K562 (cell line): ENCODE measurements at regions not wholly inside any gene's neighbourhood (a gene's known extent, or its start where the extent isn't known, plus 50 kb on each side); places are given as distances from the start of the nearest gene placed in this dataset.

ENCODE experiments used
- ATAC-seq: fragments of 200-7000 bp; cut with Tn5 transposase; 3 replicates; pipeline ENCODE4 v1.9.1; 2020; ENCODE audit warnings: moderate library complexity
- BruUV-seq: library from RNA; stranded (reverse); fragments of 400-500 nt; replicated peaks from 2 replicates; lab custom pipeline; 2021; lab: Mats Ljungman, UMichigan
- CTCF ChIA-PET: fragments of 300-600 bp; formaldehyde crosslinking; extraction: SDS; loops from one replicate; lab custom pipeline; 2021; ENCODE audit warnings: low intra/inter-chr PET ratio; lab: Yijun Ruan, JAX
- POLR2A ChIA-PET: fragments of 300-600, 350-650 bp; sonication (Branson Sonifier 250); formaldehyde crosslinking; extraction: SDS; loops from one replicate; lab custom pipeline; 2021; ENCODE audit warnings: antibody characterized with exemption, inconsistent platforms; lab: Yijun Ruan, JAX
- DNase-seq, 4 experiments: peaks; one replicate each; pipeline versions ENCODE4 v3.0.0 to v3.0.0-alpha.2; 2011 to 2018; ENCODE audit warnings: low spot score in 3 of 4, mixed read lengths in 3 of 4; ENCODE audit errors: extremely low read depth in 1 of 4
- FAIRE-seq: peaks from 2 replicates; lab custom pipeline; 2011; peaks lifted over from hg19 to GRCh38; lab: Jason Lieb, UNC
- H2AFZ ChIP-seq: 2 replicates; pipeline ENCODE4 v1.6.0; 2011; ENCODE audit warnings: low read depth, low read length, control low read depth, inconsistent platforms
- H3K27ac ChIP-seq: fragments of 200-600 bp; 3 replicates; pipeline ENCODE4 v1.8.0; 2011; ENCODE audit warnings: low read depth, mild to moderate bottlenecking, control low read depth, inconsistent platforms, low read length, moderate library complexity, mixed read lengths; ENCODE audit errors: extremely low read depth
- H3K27me3 ChIP-seq, 2 experiments: fragments of 300-600 bp in 1 of 2; 2 replicates in 1 of 2; 3 replicates in 1 of 2; pipeline versions ENCODE4 v1.6.0 to v1.8.0; 2011; ENCODE audit warnings: inconsistent platforms in 2 of 2, low read length in 2 of 2, mild to moderate bottlenecking in 1 of 2, mixed read lengths in 1 of 2, moderate library complexity in 1 of 2; ENCODE audit not compliant: control insufficient read depth in 2 of 2, insufficient read depth in 2 of 2
- H3K36me3 ChIP-seq: fragments of 300-600 bp; 3 replicates; pipeline ENCODE4 v1.8.0; 2011; ENCODE audit warnings: mild to moderate bottlenecking, low read length, inconsistent platforms; ENCODE audit not compliant: control insufficient read depth, insufficient read depth
- H3K4me1 ChIP-seq, 2 experiments: fragments of 200-600 bp in 1 of 2; replicated peaks in 1 of 2; 2 replicates in 1 of 2; 3 replicates in 1 of 2; pipeline versions ENCODE4 v1.5.1 to v1.8.0; 2011; ENCODE audit warnings: inconsistent platforms in 2 of 2, low read length in 2 of 2, mild to moderate bottlenecking in 1 of 2, mixed read lengths in 1 of 2, moderate library complexity in 1 of 2; ENCODE audit not compliant: control insufficient read depth in 2 of 2, insufficient read depth in 2 of 2
- H3K4me2 ChIP-seq: 2 replicates; pipeline ENCODE4 v1.6.1; 2011; ENCODE audit warnings: low read length, control low read depth, inconsistent platforms, mixed read lengths; ENCODE audit not compliant: insufficient read depth
- H3K4me3 ChIP-seq: fragments of 200-600 bp; sonication (generic), shearing (Covaris generic); 2 replicates; pipeline ENCODE4 v1.5.1; 2016; ENCODE audit warnings: control low read depth, inconsistent platforms
- H3K79me2 ChIP-seq: fragments of 200-600 bp; 3 replicates; pipeline ENCODE4 v1.8.0; 2011; ENCODE audit warnings: low read length, inconsistent platforms; ENCODE audit not compliant: control insufficient read depth, insufficient read depth
- H3K9ac ChIP-seq, 2 experiments: 2 replicates each; pipeline versions ENCODE4 v1.6.0 to v1.6.1; 2011; ENCODE audit warnings: low read depth in 2 of 2, low read length in 2 of 2, control low read depth in 1 of 2, inconsistent platforms in 1 of 2, mild to moderate bottlenecking in 1 of 2, mixed read lengths in 1 of 2; ENCODE audit not compliant: insufficient read depth in 1 of 2
- H3K9me1 ChIP-seq: one replicate; pipeline ENCODE4 v1.6.0; 2011; ENCODE audit warnings: inconsistent platforms, mild to moderate bottlenecking, low read length, moderate library complexity; ENCODE audit not compliant: control insufficient read depth, insufficient read depth
- H3K9me3 ChIP-seq: replicated peaks from 2 replicates; pipeline ENCODE4 v1.5.1; 2011; ENCODE audit warnings: low read depth, low read length, inconsistent platforms; ENCODE audit not compliant: control insufficient read depth, insufficient read depth
- H4K20me1 ChIP-seq: replicated peaks from 2 replicates; pipeline ENCODE4 v1.6.1; 2011; ENCODE audit warnings: low read length, inconsistent platforms, mixed read lengths; ENCODE audit not compliant: control insufficient read depth, insufficient read depth
- CEBPB ChIP-seq: fragments of 450-650 bp; IDR thresholded peaks from 2 replicates; pipeline ENCODE4 v1.6.1; 2016; ENCODE audit warnings: missing genetic modification characterization, missing compliant biosample characterization
- FOSL1 ChIP-seq: fragments of 200-800 bp; sonication (Bioruptor generic); conservative IDR thresholded peaks from 2 replicates; pipeline ENCODE4 v1.6.1; 2016; ENCODE audit warnings: missing genetic modification characterization, missing compliant biosample characterization
- MCM2 ChIP-seq: fragments of 450-650 bp; IDR thresholded peaks from 2 replicates; pipeline ENCODE4 v1.6.1; 2017; ENCODE audit warnings: low read depth, mild to moderate bottlenecking
- TCF7 ChIP-seq: sonication (generic); IDR thresholded peaks from 2 replicates; pipeline ENCODE4 v1.6.1; 2016; ENCODE audit warnings: antibody characterized with exemption, borderline replicate concordance
- WGBS: fragments of 100-300 bp; shearing (Covaris generic); methylation state at CpG from one replicate; pipeline ENCODE4 v1.1.6; 2016; ENCODE audit warnings: low coverage, mixed read lengths; ENCODE audit not compliant: insufficient coverage; ENCODE audit errors: missing lambda C conversion rate; 5-methylcytosine and 5-hydroxymethylcytosine counted together
- in situ Hi-C: fragments of 300-500 bp; cut with MboI; formaldehyde crosslinking; loops from 4 replicates; pipeline ENCODE4 v1.15.0; 2018; ENCODE audit warnings: inconsistent platforms, mixed read lengths
- intact Hi-C: fragments of 100-400 bp; cut with micrococcal nuclease; formaldehyde crosslinking; loops from 2 replicates; pipeline ENCODE4 v1.14.2; 2022

DNA sequence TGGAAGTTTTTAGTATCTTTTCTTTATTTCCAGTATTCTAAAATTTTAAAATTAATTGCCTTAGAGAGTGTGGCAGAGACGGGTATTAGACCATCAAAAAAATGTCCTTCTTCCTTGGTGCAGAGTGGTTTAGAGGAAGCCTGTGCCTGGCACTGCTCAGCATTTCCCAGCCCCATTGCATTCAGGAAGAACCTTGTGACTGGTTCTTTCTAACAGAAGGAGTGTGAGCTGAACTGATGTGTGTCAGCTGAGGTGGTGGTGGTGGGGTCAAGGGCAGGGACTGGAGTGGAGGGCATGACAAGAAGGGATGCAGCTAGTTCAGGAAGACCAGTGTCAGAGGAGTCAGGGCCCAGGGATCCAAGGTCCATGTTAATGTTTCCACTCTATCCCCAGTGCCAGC is 58.7 kb upstream of the FDX1 start (continued):
- TF ChIP-seq MCM2 = no peak
- TF ChIP-seq, all 486 proteins: peak for 0

- Histone ChIP-seq H3K9ac (no peak overlapping the region), H3K4me3 (no peak overlapping the region), H2AFZ (peak overlapping the region; percentile 2; the same call in 1 of the 2 replicates), H3K27me3 (no peaks in the 10 kb centered on the region), H3K79me2 (no peaks in the 10 kb centered on the region), H3K27ac (no peak overlapping the region), H4K20me1 (no peaks in the 10 kb centered on the region), H3K9me1 (no peaks in the 10 kb centered on the region), H3K4me2 (no peak overlapping the region), H3K4me1 (no peaks in the 10 kb centered on the region; a peak in 1 of 5 replicates), H3K9me3 (no peaks in the 10 kb centered on the region), H3K36me3 (no peaks in the 10 kb centered on the region)
- no peak for ATAC-seq
- FAIRE-seq = no peak
- intact Hi-C loops = no loop called here
- WGBS = 24% methylated on average over 5 of the region's 5 CpGs
- no peak for DNase-seq
- POLR2A ChIA-PET = interaction anchor here (1.0 kb wide), 1 partner anchor 23 kb away, joined by 4 read pairs; no protein-coding TSS in a partner anchor
- in situ Hi-C loops = loop anchor here (25.0 kb wide), 1 partner anchor 411 kb away; no protein-coding TSS in a partner anchor
- no TSS peak for BruUV-seq
- CTCF ChIA-PET = no interaction called here
- 0 out of 2 replicates have a peak, but pooled peaks have one; percentile 19 for TF ChIP-seq CEBPB (tag)
- TF ChIP-seq TCF7 = no peak
- 0 out of 2 replicates have a peak, but pooled peaks have one; percentile 30 for TF ChIP-seq FOSL1 (tag)
Measured at GRCh38 chr11:110373051-110373702, 56.6 kb upstream of the FDX1 start.
